A549 (cell line): ENCODE measurements at regions not wholly inside any gene's neighbourhood (a gene's known extent, or its start where the extent isn't known, plus 50 kb on each side); places are given as distances from the start of the nearest gene placed in this dataset.

Experiments used
- ATAC-seq, 2 experiments: fragments of 200-7000 bp in 1 of 2; fragments of >200 bp in 1 of 2; cut with Nextera tagmentation in 1 of 2; cut with Tn5 transposase in 1 of 2; 3 replicates each; pipeline versions ENCODE4 v1.8.0 to v1.9.1; 2018 to 2020; ENCODE audit warnings: mild to moderate bottlenecking in 1 of 2, moderate library complexity in 1 of 2
- CTCF ChIA-PET: fragments of 300-600 bp; sonication (Branson Sonifier 250); formaldehyde crosslinking; extraction: SDS; loops from one replicate; lab custom pipeline; 2021; ENCODE audit warnings: antibody characterized with exemption, inconsistent platforms; lab: Yijun Ruan, JAX
- POLR2A ChIA-PET: fragments of 350-600 bp; formaldehyde crosslinking; extraction: SDS; loops from one replicate; lab custom pipeline; 2021; ENCODE audit warnings: antibody characterized with exemption, inconsistent platforms; lab: Yijun Ruan, JAX
- DNase-seq, 2 experiments: peaks; one replicate each; pipeline versions ENCODE4 v3.0.0 to v3.0.0-alpha.2; 2011 to 2016; ENCODE audit warnings: low read depth in 1 of 2, low spot score in 1 of 2
- FAIRE-seq: peaks from 2 replicates; lab custom pipeline; 2011; peaks lifted over from hg19 to GRCh38; lab: Jason Lieb, UNC
- H3K27ac ChIP-seq, 2 experiments: fragments of >200 bp; sonication (Bioruptor Twin); formaldehyde crosslinking; 3 replicates each; pipeline ENCODE4 v1.5.1; 2016 to 2017
- H3K4me1 ChIP-seq: fragments of >200 bp; sonication (Bioruptor Twin); formaldehyde crosslinking; 3 replicates; pipeline ENCODE4 v1.6.1; 2016
- H3K4me2 ChIP-seq: fragments of >200 bp; sonication (Bioruptor Twin); formaldehyde crosslinking; 3 replicates; pipeline ENCODE4 v1.6.1; 2016
- H3K4me3 ChIP-seq: fragments of >200 bp; sonication (Bioruptor Twin); formaldehyde crosslinking; 3 replicates; pipeline ENCODE4 v1.5.1; 2016
- H3K9me3 ChIP-seq: fragments of >200 bp; sonication (Bioruptor Twin); formaldehyde crosslinking; 3 replicates; pipeline ENCODE4 v1.6.1; 2016
- BHLHE40 ChIP-seq: IDR thresholded peaks from 2 replicates; pipeline ENCODE4 v1.6.1; 2012; ENCODE audit warnings: low read depth, low read length, inconsistent platforms
- CBX8 ChIP-seq: fragments of 200-600 bp; sonication (generic); IDR thresholded peaks from 2 replicates; pipeline ENCODE4 v1.6.1; 2016
- CEBPB ChIP-seq, 2 experiments: fragments of >200 bp in 1 of 2; sonication (Bioruptor Twin) in 1 of 2; formaldehyde crosslinking in 1 of 2; IDR thresholded peaks; 2 replicates each; pipeline ENCODE4 v1.6.1; 2012 to 2016
- CHD2 ChIP-seq: fragments of 150-350 bp; IDR thresholded peaks from 2 replicates; pipeline ENCODE4 v1.6.1; 2014; ENCODE audit warnings: low read length; ENCODE audit not compliant: partially characterized antibody
- EP300 ChIP-seq, 2 experiments: fragments of >200 bp; sonication (Bioruptor Twin); formaldehyde crosslinking; IDR thresholded peaks; 2 replicates in 1 of 2; 3 replicates in 1 of 2; pipeline ENCODE4 v1.6.1; 2016 to 2017
- FOSL2 ChIP-seq, 2 experiments: fragments of 450-650 bp in 1 of 2; fragments of >200 bp in 1 of 2; sonication (Bioruptor Twin) in 1 of 2; formaldehyde crosslinking; IDR thresholded peaks; 2 replicates each; pipeline versions ENCODE4 v1.5.0 to v1.6.1; 2016 to 2020; ENCODE audit warnings: mild to moderate bottlenecking in 1 of 2, moderate library complexity in 1 of 2
- HOXA7 ChIP-seq: fragments of 250-450 bp; sonication (Bioruptor Pico); IDR thresholded peaks from 2 replicates; pipeline ENCODE4 v1.5.0; 2020; ENCODE audit warnings: mild to moderate bottlenecking, moderate library complexity
- JUN ChIP-seq, 2 experiments: fragments of >200 bp; sonication (Bioruptor Twin); formaldehyde crosslinking; IDR thresholded peaks; 2 replicates in 1 of 2; 3 replicates in 1 of 2; pipeline ENCODE4 v1.6.1; 2016 to 2017
- KDM5A ChIP-seq: fragments of 200-600 bp; sonication (generic); IDR thresholded peaks from 2 replicates; pipeline ENCODE4 v1.6.1; 2016; ENCODE audit warnings: antibody characterized with exemption, mild to moderate bottlenecking
- POLR2A ChIP-seq: IDR thresholded peaks from 2 replicates; pipeline ENCODE4 v1.6.1; 2012; ENCODE audit warnings: mild to moderate bottlenecking, low read length
- RAD21 ChIP-seq, 2 experiments: fragments of >200 bp in 1 of 2; sonication (Bioruptor Twin) in 1 of 2; formaldehyde crosslinking in 1 of 2; IDR thresholded peaks in 1 of 2; conservative IDR thresholded peaks in 1 of 2; 2 replicates in 1 of 2; 3 replicates in 1 of 2; pipeline ENCODE4 v1.6.1; 2012 to 2018; ENCODE audit warnings: inconsistent platforms in 1 of 2
- RARB ChIP-seq: fragments of 250-450 bp; sonication (Bioruptor Pico); IDR thresholded peaks from 2 replicates; pipeline ENCODE4 v1.8.0; 2021; ENCODE audit warnings: mild to moderate bottlenecking, moderate library complexity
- RFX5 ChIP-seq: fragments of 450-650 bp; IDR thresholded peaks from 2 replicates; pipeline ENCODE4 v1.7.1; 2014; ENCODE audit warnings: antibody characterized with exemption, mild to moderate bottlenecking, moderate library complexity
- SMC3 ChIP-seq: fragments of >200 bp; sonication (Bioruptor Twin); formaldehyde crosslinking; IDR thresholded peaks from 3 replicates; pipeline ENCODE4 v1.6.1; 2018; ENCODE audit warnings: inconsistent platforms
- TFCP2L1 ChIP-seq: fragments of 250-450 bp; sonication (Bioruptor Pico); IDR thresholded peaks from 2 replicates; pipeline ENCODE4 v1.5.0; 2021; ENCODE audit warnings: mild to moderate bottlenecking
- ZC3H11A ChIP-seq: fragments of 450-650 bp; IDR thresholded peaks from 2 replicates; pipeline ENCODE4 v1.6.1; 2014; ENCODE audit warnings: antibody characterized with exemption, mild to moderate bottlenecking
- WGBS: methylation state at CpG from one replicate; pipeline ENCODE4 v1.1.6; 2017; ENCODE audit errors: missing lambda C conversion rate; 5-methylcytosine and 5-hydroxymethylcytosine counted together
- TF ChIP-seq, protein P1 (sequence below): fragments of 450-650 bp; IDR thresholded peaks from 2 replicates; pipeline ENCODE4 v1.6.1; 2014; ENCODE audit warnings: antibody characterized with exemption
- TF ChIP-seq, protein P2 (sequence below): fragments of >200 bp; sonication (Bioruptor Twin); formaldehyde crosslinking; IDR thresholded peaks from 2 replicates; pipeline ENCODE4 v1.6.1; 2016
- TF ChIP-seq, protein P3 (sequence below): IDR thresholded peaks from 2 replicates; pipeline ENCODE4 v1.6.1; 2012
- TF ChIP-seq, protein P4 (sequence below): fragments of 150-350 bp; IDR thresholded peaks from 2 replicates; pipeline ENCODE4 v1.6.1; 2014; ENCODE audit warnings: low read depth, mild to moderate bottlenecking, low read length
- TF ChIP-seq, protein P5 (sequence below): fragments of 200-600 bp; sonication (generic); IDR thresholded peaks from 2 replicates; pipeline ENCODE4 v1.6.1; 2016; ENCODE audit warnings: antibody characterized with exemption, mild to moderate bottlenecking, moderate library complexity
- TF ChIP-seq, protein P6 (sequence below): IDR thresholded peaks from 2 replicates; pipeline ENCODE4 v1.6.1; 2012
- TF ChIP-seq, protein P7 (sequence below): fragments of >200 bp; sonication (Bioruptor Twin); formaldehyde crosslinking; IDR thresholded peaks from 3 replicates; pipeline ENCODE4 v1.5.1; 2016

DNA sequence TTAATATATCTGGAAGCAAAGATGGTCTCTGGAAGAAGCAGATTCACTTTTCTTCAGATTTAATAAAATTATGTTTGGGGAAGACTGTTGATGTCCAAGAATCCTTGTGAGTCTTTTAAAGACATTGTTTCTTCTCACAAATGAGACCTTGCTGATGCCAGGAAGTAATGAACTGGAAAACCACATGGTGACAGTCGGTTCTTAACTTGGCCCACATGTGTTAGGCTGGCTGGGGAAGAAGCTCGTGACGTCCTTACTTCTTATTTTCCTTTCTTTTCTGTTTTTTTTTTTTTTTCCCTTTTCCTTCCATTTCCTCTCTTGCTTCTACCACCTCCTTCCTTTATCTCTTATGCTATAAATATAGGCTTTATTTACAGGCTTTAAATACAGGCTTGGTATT lies 950.2 kb downstream of the BCL11B start:
- TF ChIP-seq, protein P1, sequence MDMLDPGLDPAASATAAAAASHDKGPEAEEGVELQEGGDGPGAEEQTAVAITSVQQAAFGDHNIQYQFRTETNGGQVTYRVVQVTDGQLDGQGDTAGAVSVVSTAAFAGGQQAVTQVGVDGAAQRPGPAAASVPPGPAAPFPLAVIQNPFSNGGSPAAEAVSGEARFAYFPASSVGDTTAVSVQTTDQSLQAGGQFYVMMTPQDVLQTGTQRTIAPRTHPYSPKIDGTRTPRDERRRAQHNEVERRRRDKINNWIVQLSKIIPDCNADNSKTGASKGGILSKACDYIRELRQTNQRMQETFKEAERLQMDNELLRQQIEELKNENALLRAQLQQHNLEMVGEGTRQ = no peak
- TF ChIP-seq, protein P2, sequence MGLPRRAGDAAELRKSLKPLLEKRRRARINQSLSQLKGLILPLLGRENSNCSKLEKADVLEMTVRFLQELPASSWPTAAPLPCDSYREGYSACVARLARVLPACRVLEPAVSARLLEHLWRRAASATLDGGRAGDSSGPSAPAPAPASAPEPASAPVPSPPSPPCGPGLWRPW = no peak
- TF ChIP-seq FOSL2 (IDR thresholded peaks at IDR 0.05) (no peak), FOSL2 (CRISPR knock-in tag; IDR thresholded peaks at IDR 0.05) (no peak), HOXA7 (CRISPR knock-in tag) (no peak), KDM5A (no peak), RFX5 (no peak), RAD21 (conservative IDR thresholded peaks at IDR 0.05 in 1 of 2, IDR thresholded peaks at IDR 0.05 in 1 of 2) (no peak), JUN (IDR thresholded peaks at IDR 0.05) (no peak), SMC3 (no peak), EP300 (IDR thresholded peaks at IDR 0.05) (no peak), BHLHE40 (no peak), CEBPB (IDR thresholded peaks at IDR 0.05) (no peak), TFCP2L1 (CRISPR knock-in tag) (no peak), POLR2A (no peak), CHD2 (no peak), ZC3H11A (no peak)
- TF ChIP-seq, protein P3, sequence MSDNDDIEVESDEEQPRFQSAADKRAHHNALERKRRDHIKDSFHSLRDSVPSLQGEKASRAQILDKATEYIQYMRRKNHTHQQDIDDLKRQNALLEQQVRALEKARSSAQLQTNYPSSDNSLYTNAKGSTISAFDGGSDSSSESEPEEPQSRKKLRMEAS = no peak
- TF ChIP-seq, protein P4, sequence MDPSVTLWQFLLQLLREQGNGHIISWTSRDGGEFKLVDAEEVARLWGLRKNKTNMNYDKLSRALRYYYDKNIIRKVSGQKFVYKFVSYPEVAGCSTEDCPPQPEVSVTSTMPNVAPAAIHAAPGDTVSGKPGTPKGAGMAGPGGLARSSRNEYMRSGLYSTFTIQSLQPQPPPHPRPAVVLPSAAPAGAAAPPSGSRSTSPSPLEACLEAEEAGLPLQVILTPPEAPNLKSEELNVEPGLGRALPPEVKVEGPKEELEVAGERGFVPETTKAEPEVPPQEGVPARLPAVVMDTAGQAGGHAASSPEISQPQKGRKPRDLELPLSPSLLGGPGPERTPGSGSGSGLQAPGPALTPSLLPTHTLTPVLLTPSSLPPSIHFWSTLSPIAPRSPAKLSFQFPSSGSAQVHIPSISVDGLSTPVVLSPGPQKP = no peak
- TF ChIP-seq, protein P5, sequence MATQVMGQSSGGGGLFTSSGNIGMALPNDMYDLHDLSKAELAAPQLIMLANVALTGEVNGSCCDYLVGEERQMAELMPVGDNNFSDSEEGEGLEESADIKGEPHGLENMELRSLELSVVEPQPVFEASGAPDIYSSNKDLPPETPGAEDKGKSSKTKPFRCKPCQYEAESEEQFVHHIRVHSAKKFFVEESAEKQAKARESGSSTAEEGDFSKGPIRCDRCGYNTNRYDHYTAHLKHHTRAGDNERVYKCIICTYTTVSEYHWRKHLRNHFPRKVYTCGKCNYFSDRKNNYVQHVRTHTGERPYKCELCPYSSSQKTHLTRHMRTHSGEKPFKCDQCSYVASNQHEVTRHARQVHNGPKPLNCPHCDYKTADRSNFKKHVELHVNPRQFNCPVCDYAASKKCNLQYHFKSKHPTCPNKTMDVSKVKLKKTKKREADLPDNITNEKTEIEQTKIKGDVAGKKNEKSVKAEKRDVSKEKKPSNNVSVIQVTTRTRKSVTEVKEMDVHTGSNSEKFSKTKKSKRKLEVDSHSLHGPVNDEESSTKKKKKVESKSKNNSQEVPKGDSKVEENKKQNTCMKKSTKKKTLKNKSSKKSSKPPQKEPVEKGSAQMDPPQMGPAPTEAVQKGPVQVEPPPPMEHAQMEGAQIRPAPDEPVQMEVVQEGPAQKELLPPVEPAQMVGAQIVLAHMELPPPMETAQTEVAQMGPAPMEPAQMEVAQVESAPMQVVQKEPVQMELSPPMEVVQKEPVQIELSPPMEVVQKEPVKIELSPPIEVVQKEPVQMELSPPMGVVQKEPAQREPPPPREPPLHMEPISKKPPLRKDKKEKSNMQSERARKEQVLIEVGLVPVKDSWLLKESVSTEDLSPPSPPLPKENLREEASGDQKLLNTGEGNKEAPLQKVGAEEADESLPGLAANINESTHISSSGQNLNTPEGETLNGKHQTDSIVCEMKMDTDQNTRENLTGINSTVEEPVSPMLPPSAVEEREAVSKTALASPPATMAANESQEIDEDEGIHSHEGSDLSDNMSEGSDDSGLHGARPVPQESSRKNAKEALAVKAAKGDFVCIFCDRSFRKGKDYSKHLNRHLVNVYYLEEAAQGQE = no peak
- TF ChIP-seq, protein P6, sequence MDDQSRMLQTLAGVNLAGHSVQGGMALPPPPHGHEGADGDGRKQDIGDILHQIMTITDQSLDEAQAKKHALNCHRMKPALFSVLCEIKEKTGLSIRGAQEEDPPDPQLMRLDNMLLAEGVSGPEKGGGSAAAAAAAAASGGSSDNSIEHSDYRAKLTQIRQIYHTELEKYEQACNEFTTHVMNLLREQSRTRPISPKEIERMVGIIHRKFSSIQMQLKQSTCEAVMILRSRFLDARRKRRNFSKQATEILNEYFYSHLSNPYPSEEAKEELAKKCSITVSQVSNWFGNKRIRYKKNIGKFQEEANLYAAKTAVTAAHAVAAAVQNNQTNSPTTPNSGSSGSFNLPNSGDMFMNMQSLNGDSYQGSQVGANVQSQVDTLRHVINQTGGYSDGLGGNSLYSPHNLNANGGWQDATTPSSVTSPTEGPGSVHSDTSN = no peak
- TF ChIP-seq, all 56 proteins: peak for 0
- H3K4me3 ChIP-seq = no peak overlapping the region
- POLR2A ChIA-PET = no interaction called here

DNA sequence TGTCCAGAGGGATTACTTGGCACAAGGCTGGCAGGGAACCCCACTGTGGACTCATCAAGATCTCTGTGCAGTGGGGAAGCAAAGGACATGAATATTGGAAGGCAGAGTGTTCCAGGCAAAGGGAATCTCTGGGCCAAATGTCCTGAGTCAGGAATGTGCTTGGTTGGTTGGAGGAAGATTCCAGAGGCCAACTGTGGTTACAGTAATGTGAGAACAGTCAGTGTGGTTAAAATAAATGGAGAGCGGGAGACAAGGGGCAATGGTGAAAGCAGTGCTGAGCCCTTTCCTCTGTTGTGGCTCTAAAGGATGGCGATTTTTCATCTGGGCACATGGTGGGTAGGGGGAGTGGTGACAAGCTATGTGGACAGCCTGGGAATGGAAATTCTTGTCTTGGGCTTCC lies 948.2 kb downstream of the BCL11B start:
- Histone ChIP-seq H3K27ac (no peak overlapping the region), H3K9me3 (peaks cover 6% of the 10 kb centered on the region; the same call in 1 of the 3 replicates), H3K4me1 (no peaks in the 10 kb centered on the region), H3K4me3 (no peak overlapping the region), H3K4me2 (no peak overlapping the region)
- 37% methylated on average over 2 of the region's 2 CpGs for WGBS
- DNase-seq = no peak
- POLR2A ChIA-PET = no interaction called here
- FAIRE-seq = no peak
- TF ChIP-seq RARB (no peak), HOXA7 (CRISPR knock-in tag) (no peak), TFCP2L1 (CRISPR knock-in tag) (no peak), CBX8 (no peak), ZC3H11A (no peak)
- TF ChIP-seq, protein P4 = no peak
- TF ChIP-seq, protein P7, sequence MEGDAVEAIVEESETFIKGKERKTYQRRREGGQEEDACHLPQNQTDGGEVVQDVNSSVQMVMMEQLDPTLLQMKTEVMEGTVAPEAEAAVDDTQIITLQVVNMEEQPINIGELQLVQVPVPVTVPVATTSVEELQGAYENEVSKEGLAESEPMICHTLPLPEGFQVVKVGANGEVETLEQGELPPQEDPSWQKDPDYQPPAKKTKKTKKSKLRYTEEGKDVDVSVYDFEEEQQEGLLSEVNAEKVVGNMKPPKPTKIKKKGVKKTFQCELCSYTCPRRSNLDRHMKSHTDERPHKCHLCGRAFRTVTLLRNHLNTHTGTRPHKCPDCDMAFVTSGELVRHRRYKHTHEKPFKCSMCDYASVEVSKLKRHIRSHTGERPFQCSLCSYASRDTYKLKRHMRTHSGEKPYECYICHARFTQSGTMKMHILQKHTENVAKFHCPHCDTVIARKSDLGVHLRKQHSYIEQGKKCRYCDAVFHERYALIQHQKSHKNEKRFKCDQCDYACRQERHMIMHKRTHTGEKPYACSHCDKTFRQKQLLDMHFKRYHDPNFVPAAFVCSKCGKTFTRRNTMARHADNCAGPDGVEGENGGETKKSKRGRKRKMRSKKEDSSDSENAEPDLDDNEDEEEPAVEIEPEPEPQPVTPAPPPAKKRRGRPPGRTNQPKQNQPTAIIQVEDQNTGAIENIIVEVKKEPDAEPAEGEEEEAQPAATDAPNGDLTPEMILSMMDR = no peak
- CTCF ChIA-PET = no interaction called here
- no peak for ATAC-seq

More for the DNA sequence above, 950.2 kb downstream of the BCL11B start:
- 1% methylated on average over 3 of the region's 3 CpGs for WGBS
- CTCF ChIA-PET = no interaction called here
- no peak for DNase-seq
- H3K9me3 ChIP-seq = peaks cover 3% of the 10 kb centered on the region; the same call in 1 of the 3 replicates
- H3K4me2 ChIP-seq = no peak overlapping the region
- no peak for FAIRE-seq
- H3K4me1 ChIP-seq = no peaks in the 10 kb centered on the region
- H3K27ac ChIP-seq = no peak overlapping the region
- ATAC-seq = no peak
